ENCODE measurements at regions not wholly inside any gene's neighbourhood (a gene's known extent, or its start where the extent isn't known, plus 50 kb on each side); places are given as distances from the start of the nearest gene placed in this dataset.

DNA sequence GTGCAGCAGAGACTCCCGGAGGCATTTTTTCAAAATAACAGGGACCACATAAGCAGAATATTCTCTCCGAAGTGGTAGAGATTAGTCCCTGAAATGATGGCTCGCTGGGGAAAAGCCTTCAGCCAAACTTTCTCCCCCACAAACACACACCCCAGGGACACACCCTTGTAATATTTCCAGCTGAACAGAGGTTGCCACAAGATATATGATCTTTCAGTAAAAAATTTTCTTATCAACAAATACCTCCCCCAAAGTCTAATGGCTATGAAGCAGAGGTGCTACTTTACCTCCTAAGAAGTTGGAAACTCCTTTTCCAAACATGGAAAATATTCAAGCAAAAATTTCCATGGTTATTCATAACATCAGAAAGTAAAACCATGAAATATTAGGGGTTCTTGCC is 190.2 kb upstream of the PALMD start (continued):
- no peak for TF ChIP-seq HDAC2 (IDR thresholded peaks at IDR 0.05; ENCODE audit: borderline replicate concordance in 1 of 2, low read depth in 2 of 2, low read length in 2 of 2)
- TF ChIP-seq YY1 (IDR thresholded peaks at IDR 0.05; ENCODE audit: low read depth, low read length), result no peak
- TF ChIP-seq, protein P1, sequence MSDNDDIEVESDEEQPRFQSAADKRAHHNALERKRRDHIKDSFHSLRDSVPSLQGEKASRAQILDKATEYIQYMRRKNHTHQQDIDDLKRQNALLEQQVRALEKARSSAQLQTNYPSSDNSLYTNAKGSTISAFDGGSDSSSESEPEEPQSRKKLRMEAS (IDR thresholded peaks at IDR 0.05), result no peak
